22Rv1 (cell line): ENCODE measurements at regions not wholly inside any gene's neighbourhood (a gene's known extent, or its start where the extent isn't known, plus 50 kb on each side); places are given as distances from the start of the nearest gene placed in this dataset.

Experiments used
- ZFX ChIP-seq: fragments of 450-650 bp; IDR thresholded peaks from 2 replicates; pipeline ENCODE4 v1.6.1; 2017; ENCODE audit warnings: antibody characterized with exemption, borderline replicate concordance
- TF ChIP-seq, protein P1 (sequence below): fragments of 450-650 bp; IDR thresholded peaks from 2 replicates; pipeline ENCODE4 v1.5.1; 2017; ENCODE audit warnings: mild to moderate bottlenecking

DNA sequence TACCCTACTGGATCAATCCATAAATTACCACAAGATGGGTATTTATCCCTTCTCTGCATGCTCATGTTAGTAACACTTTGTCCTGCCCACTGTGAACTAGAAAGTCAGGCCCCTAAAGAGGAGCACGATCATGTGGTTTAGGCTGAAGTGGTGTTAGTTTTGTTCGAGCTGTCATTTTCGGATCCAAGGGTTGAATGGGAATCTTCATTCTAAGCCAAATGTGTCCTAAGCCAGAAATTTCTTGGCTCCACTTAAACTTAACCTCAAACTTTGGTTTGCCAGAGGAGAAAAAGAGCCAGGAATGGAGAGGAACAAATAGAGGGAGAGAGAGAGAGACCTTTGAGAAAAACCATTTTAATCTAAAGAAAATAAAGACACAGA, 837.7 kb upstream of the ZNF608 start:
- TF ChIP-seq, protein P1, sequence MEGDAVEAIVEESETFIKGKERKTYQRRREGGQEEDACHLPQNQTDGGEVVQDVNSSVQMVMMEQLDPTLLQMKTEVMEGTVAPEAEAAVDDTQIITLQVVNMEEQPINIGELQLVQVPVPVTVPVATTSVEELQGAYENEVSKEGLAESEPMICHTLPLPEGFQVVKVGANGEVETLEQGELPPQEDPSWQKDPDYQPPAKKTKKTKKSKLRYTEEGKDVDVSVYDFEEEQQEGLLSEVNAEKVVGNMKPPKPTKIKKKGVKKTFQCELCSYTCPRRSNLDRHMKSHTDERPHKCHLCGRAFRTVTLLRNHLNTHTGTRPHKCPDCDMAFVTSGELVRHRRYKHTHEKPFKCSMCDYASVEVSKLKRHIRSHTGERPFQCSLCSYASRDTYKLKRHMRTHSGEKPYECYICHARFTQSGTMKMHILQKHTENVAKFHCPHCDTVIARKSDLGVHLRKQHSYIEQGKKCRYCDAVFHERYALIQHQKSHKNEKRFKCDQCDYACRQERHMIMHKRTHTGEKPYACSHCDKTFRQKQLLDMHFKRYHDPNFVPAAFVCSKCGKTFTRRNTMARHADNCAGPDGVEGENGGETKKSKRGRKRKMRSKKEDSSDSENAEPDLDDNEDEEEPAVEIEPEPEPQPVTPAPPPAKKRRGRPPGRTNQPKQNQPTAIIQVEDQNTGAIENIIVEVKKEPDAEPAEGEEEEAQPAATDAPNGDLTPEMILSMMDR, result no peak
- TF ChIP-seq ZFX, result no peak
